GM23248 (cell line): ENCODE measurements at regions not wholly inside any gene's neighbourhood (a gene's known extent, or its start where the extent isn't known, plus 50 kb on each side); places are given as distances from the start of the nearest gene placed in this dataset.

ENCODE experiments used
- DNase-seq: peaks from one replicate; pipeline ENCODE4 v3.0.0-alpha.2; 2015
- H2AFZ ChIP-seq: fragments of 200-600 bp; sonication (generic); 2 replicates; pipeline ENCODE4 v1.6.1; 2016; ENCODE audit warnings: antibody characterized with exemption
- H3F3A ChIP-seq: fragments of 200-600 bp; sonication (generic); 2 replicates; pipeline ENCODE4 v1.6.1; 2016; ENCODE audit warnings: mild to moderate bottlenecking, antibody characterized with exemption, mixed run types; ENCODE audit not compliant: insufficient read depth
- H3K27ac ChIP-seq: fragments of 200-600 bp; sonication (generic); 2 replicates; pipeline ENCODE4 v1.5.1; 2016; ENCODE audit warnings: mild to moderate bottlenecking
- H3K27me3 ChIP-seq: fragments of 200-600 bp; sonication (generic); replicated peaks from 2 replicates; pipeline ENCODE4 v1.6.1; 2016; ENCODE audit warnings: mild to moderate bottlenecking; ENCODE audit not compliant: insufficient read depth
- H3K36me3 ChIP-seq: fragments of 200-600 bp; sonication (generic); 2 replicates; pipeline ENCODE4 v1.6.1; 2016; ENCODE audit warnings: low read depth, mild to moderate bottlenecking
- H3K4me1 ChIP-seq: fragments of 200-600 bp; sonication (generic); 2 replicates; pipeline ENCODE4 v1.6.1; 2016; ENCODE audit warnings: mild to moderate bottlenecking; ENCODE audit not compliant: insufficient read depth
- H3K4me2 ChIP-seq: fragments of 200-600 bp; sonication (generic); one replicate; pipeline ENCODE4 v1.6.1; 2016; ENCODE audit warnings: mild to moderate bottlenecking; ENCODE audit not compliant: unreplicated experiment
- H3K4me3 ChIP-seq: fragments of 200-600 bp; sonication (generic); 2 replicates; pipeline ENCODE4 v1.5.1; 2016; ENCODE audit warnings: mild to moderate bottlenecking
- H3K79me2 ChIP-seq: fragments of 200-600 bp; sonication (generic); 2 replicates; pipeline ENCODE4 v1.6.1; 2016; ENCODE audit warnings: mild to moderate bottlenecking; ENCODE audit not compliant: insufficient read depth
- H3K9ac ChIP-seq: fragments of 200-600 bp; sonication (generic); 2 replicates; pipeline ENCODE4 v1.6.1; 2016; ENCODE audit warnings: mild to moderate bottlenecking
- H3K9me2 ChIP-seq: fragments of 200-600 bp; sonication (generic); 2 replicates; pipeline ENCODE4 v1.6.1; 2016; ENCODE audit warnings: mixed run types, mild to moderate bottlenecking, moderate library complexity; ENCODE audit not compliant: insufficient read depth
- H3K9me3 ChIP-seq: fragments of 200-600 bp; sonication (generic); one replicate; pipeline ENCODE4 v1.6.1; 2017; ENCODE audit warnings: low read depth
- H4K20me1 ChIP-seq: fragments of 200-600 bp; sonication (generic); 2 replicates; pipeline ENCODE4 v1.6.0; 2016; ENCODE audit not compliant: insufficient read depth
- EZH2 ChIP-seq: fragments of 200-600 bp; sonication (generic); IDR thresholded peaks from 2 replicates; pipeline ENCODE4 v1.6.1; 2018; ENCODE audit warnings: antibody characterized with exemption, mild to moderate bottlenecking; ENCODE audit not compliant: insufficient read depth, poor library complexity, severe bottlenecking
- EZH2phosphoT487 ChIP-seq: fragments of 200-600 bp; sonication (generic); IDR thresholded peaks from 2 replicates; pipeline ENCODE4 v1.6.1; 2018; ENCODE audit warnings: antibody characterized with exemption, moderate library complexity, mild to moderate bottlenecking, low read depth; ENCODE audit not compliant: insufficient read depth
- WGBS, 2 experiments: methylation state at CpG; one replicate each; pipeline ENCODE4 v1.1.6; 2015 to 2017; ENCODE audit warnings: low lambda C conversion rate in 2 of 2, low coverage in 1 of 2; ENCODE audit errors: missing lambda C conversion rate in 2 of 2; 5-methylcytosine and 5-hydroxymethylcytosine counted together
- in situ Hi-C: fragments of 300-500 bp; cut with MboI; formaldehyde crosslinking; loops from 2 replicates; pipeline ENCODE4 v1.15.0; 2020

DNA sequence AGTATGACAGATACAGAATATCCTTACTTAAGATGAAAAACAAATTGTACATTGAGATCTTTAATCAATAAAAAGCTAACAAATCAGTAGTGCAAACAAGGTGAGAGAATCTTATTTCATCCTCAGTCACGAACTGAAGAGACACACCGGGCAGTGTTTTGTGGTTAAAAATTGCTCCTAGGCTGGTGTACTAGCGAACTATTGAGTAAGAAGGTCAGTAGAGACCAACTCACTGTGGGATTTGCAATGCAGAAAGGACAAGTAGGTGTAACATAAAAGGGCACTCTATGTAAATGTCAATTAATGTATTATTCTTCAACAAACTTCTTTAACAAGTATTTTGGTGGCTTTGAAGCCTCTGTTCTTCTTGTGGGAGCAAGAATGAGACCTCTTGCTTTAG lies 260.2 kb upstream of the PPARGC1A start:
- no peaks in the 10 kb centered on the region for H3K79me2 ChIP-seq
- TF ChIP-seq EZH2, result no peak
- no peak for TF ChIP-seq EZH2phosphoT487
- in situ Hi-C loops, result no loop called here
- H3K27ac ChIP-seq, result no peak overlapping the region
- H4K20me1 ChIP-seq, result no peaks in the 10 kb centered on the region
- H3K4me1 ChIP-seq, result no peaks in the 10 kb centered on the region
- H3K9ac ChIP-seq, result no peak overlapping the region
- peaks cover 36% of the 10 kb centered on the region for H3K27me3 ChIP-seq
- no peaks in the 10 kb centered on the region for H3K9me2 ChIP-seq
- no peak overlapping the region for H3K4me3 ChIP-seq
- H2AFZ ChIP-seq, result no peak overlapping the region
- H3F3A ChIP-seq, result no peaks in the 10 kb centered on the region
- H3K9me3 ChIP-seq, result no peaks in the 10 kb centered on the region
- H3K36me3 ChIP-seq, result no peaks in the 10 kb centered on the region
- no peak overlapping the region for H3K4me2 ChIP-seq
- DNase-seq, result no peak
- 42 to 52% methylated on average over 3 of the region's 3 CpGs for WGBS, 2 experiments

GRCh38 chr4:24146127-24146526 lies 256.3 kb upstream of the PPARGC1A start:
- Histone ChIP-seq H3K9ac (no peak overlapping the region), H4K20me1 (no peaks in the 10 kb centered on the region), H3K4me3 (no peak overlapping the region), H3K9me2 (no peaks in the 10 kb centered on the region), H3K9me3 (no peaks in the 10 kb centered on the region), H2AFZ (no peak overlapping the region), H3K4me1 (no peaks in the 10 kb centered on the region), H3K36me3 (no peaks in the 10 kb centered on the region), H3K79me2 (no peaks in the 10 kb centered on the region), H3F3A (no peaks in the 10 kb centered on the region), H3K27ac (no peak overlapping the region), H3K4me2 (no peak overlapping the region), H3K27me3 (peaks cover 10% of the 10 kb centered on the region; the same call in 1 of the 2 replicates)
- TF ChIP-seq EZH2, result no peak
- TF ChIP-seq EZH2phosphoT487, result no peak
- WGBS, 2 experiments, result 54% methylated on average over 2 of the region's 2 CpGs
- in situ Hi-C loops, result no loop called here
- DNase-seq, result no peak

GRCh38 chr4:24145591-24145990 lies 255.7 kb upstream of the PPARGC1A start:
- WGBS, 2 experiments, result 57 to 71% methylated on average over 6 of the region's 6 CpGs
- Histone ChIP-seq H4K20me1 (no peaks in the 10 kb centered on the region), H3K9me2 (no peaks in the 10 kb centered on the region), H2AFZ (no peak overlapping the region), H3K27me3 (peaks cover 7% of the 10 kb centered on the region; the same call in 1 of the 2 replicates), H3K9ac (no peak overlapping the region), H3K79me2 (no peaks in the 10 kb centered on the region), H3K4me2 (no peak overlapping the region), H3K4me3 (no peak overlapping the region), H3F3A (no peaks in the 10 kb centered on the region), H3K27ac (no peak overlapping the region), H3K4me1 (no peaks in the 10 kb centered on the region), H3K36me3 (no peaks in the 10 kb centered on the region), H3K9me3 (no peaks in the 10 kb centered on the region)
- in situ Hi-C loops, result no loop called here
- TF ChIP-seq EZH2phosphoT487, result no peak
- no peak for TF ChIP-seq EZH2
- DNase-seq, result no peak

DNA sequence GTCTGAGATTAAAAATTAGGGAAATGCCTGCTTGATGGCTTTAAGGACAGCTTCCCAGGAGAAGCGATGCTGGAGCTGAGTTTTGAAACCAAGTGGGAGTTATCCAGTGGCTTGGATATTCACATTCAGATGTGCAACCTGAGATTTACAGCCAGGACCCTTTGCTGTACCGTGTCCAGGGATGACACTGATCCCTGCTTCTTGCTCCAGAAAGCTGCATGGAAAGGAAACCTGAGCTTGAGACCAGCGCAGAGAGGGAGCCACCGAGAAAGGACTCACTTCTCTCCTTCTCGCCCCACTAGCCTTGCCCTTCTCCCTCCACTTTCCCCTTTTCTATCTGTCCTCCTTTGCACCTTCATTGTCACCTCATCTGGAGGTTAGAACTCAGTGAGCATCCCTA lies 254.5 kb upstream of the PPARGC1A start:
- no peaks in the 10 kb centered on the region for H3K9me3 ChIP-seq
- H3K4me2 ChIP-seq, result no peak overlapping the region
- WGBS, 2 experiments, result 50 to 54% methylated on average over 5 of the region's 5 CpGs
- no peaks in the 10 kb centered on the region for H3K4me1 ChIP-seq
- no peak overlapping the region for H2AFZ ChIP-seq
- H3F3A ChIP-seq, result no peaks in the 10 kb centered on the region
- no peaks in the 10 kb centered on the region for H4K20me1 ChIP-seq
- no peaks in the 10 kb centered on the region for H3K9me2 ChIP-seq
- peaks cover 4% of the 10 kb centered on the region; the same call in 1 of the 2 replicates for H3K27me3 ChIP-seq
- no peaks in the 10 kb centered on the region for H3K79me2 ChIP-seq
- TF ChIP-seq EZH2, result no peak
- no peak for TF ChIP-seq EZH2phosphoT487
- H3K4me3 ChIP-seq, result no peak overlapping the region
- no peak for DNase-seq
- no peak overlapping the region for H3K9ac ChIP-seq
- no peak overlapping the region for H3K27ac ChIP-seq
- in situ Hi-C loops, result no loop called here
- no peaks in the 10 kb centered on the region for H3K36me3 ChIP-seq

DNA sequence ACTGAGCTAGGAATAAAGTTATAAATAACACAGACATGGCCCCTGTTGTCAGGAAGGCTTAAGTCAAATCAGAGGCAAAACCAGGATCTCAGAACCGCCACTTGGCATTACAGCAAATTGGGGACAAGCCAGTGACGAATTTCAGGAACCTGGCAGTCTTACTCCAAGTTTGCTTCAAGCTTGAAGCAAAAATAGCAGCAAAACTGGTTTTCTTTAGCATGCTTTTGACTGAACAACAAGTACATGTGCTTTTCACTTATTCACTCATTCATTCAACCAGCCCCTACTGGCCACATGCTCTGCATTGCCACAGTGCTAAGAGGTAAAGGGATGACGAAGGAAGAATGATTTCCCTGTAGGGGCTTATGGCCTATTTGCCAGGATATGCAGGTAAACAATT lies 253.9 kb upstream of the PPARGC1A start:
- no peaks in the 10 kb centered on the region for H4K20me1 ChIP-seq
- no peaks in the 10 kb centered on the region for H3K36me3 ChIP-seq
- no peak overlapping the region for H3K27ac ChIP-seq
- DNase-seq, result no peak
- H2AFZ ChIP-seq, result no peak overlapping the region
- H3K27me3 ChIP-seq, result no peaks in the 10 kb centered on the region
- H3K9me3 ChIP-seq, result no peaks in the 10 kb centered on the region
- no peak overlapping the region for H3K4me3 ChIP-seq
- no peak overlapping the region for H3K9ac ChIP-seq
- no peak for TF ChIP-seq EZH2phosphoT487
- TF ChIP-seq EZH2, result no peak
- H3K4me2 ChIP-seq, result no peak overlapping the region
- H3K4me1 ChIP-seq, result no peaks in the 10 kb centered on the region
- in situ Hi-C loops, result no loop called here
- H3F3A ChIP-seq, result no peaks in the 10 kb centered on the region
- no peaks in the 10 kb centered on the region for H3K79me2 ChIP-seq
- no peaks in the 10 kb centered on the region for H3K9me2 ChIP-seq
- 17 to 33% methylated on average over 3 of the region's 3 CpGs for WGBS, 2 experiments
